HG02623 (cell line): ENCODE measurements at regions not wholly inside any gene's neighbourhood (a gene's known extent, or its start where the extent isn't known, plus 50 kb on each side); places are given as distances from the start of the nearest gene placed in this dataset.

ENCODE experiments used
- ATAC-seq: cut with Tn5 transposase; IDR thresholded peaks from one replicate; pipeline ENCODE4 v1.9.1; 2021; ENCODE audit warnings: moderate library complexity; ENCODE audit not compliant: unreplicated experiment

GRCh38 chr2:2565671-2566070 is 234.6 kb upstream of the MYT1L start:
- no peak for ATAC-seq

DNA sequence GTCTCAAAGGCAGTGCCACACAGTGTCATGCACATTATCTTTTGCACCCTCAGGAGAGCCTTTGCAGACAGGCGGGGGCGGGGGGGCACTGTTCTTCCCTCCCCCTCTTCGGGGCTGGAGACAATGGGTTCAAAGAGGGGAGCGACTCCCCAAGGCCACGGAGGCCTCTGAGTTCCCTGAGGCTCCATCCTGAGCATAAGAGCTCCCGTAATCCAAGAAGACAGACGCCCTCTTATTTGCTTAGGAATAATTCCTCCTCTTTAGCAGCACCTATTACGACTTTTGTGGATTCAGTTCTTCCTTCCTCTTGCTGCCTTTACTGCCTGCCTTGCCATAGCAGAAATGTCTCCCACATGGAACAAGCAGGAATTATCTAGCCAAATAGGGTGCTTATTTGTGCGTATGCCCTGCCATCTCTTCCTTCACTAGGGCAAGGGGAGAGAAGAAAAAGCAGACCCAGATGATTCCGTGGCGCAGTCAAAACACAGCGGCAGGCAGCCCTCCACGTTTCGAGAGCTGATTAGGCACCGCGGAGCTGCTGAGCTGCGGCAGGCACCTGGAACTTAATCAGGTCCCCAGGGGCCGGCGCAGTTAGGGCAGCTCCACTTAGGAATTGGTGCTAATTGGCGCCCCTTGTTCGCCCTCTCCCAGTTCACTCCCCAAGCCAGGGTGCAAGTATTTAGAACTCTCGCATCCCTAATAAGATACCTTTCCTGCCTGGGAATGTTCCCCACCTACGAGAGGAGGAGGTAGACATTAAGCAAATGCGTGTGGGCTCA is 233.4 kb upstream of the MYT1L start:
- ATAC-seq: no peak

- ATAC-seq: no peak
These were observed 232.3 kb upstream of the MYT1L start for GRCh38 chr2:2563309-2563860.

- ATAC-seq: no peak
These were observed 231.8 kb upstream of the MYT1L start for GRCh38 chr2:2562867-2563266.

- ATAC-seq: no peak
These were observed 230.4 kb upstream of the MYT1L start for GRCh38 chr2:2561346-2562095.

- ATAC-seq: no peak
These were observed 229.4 kb upstream of the MYT1L start for GRCh38 chr2:2560374-2561015.

DNA sequence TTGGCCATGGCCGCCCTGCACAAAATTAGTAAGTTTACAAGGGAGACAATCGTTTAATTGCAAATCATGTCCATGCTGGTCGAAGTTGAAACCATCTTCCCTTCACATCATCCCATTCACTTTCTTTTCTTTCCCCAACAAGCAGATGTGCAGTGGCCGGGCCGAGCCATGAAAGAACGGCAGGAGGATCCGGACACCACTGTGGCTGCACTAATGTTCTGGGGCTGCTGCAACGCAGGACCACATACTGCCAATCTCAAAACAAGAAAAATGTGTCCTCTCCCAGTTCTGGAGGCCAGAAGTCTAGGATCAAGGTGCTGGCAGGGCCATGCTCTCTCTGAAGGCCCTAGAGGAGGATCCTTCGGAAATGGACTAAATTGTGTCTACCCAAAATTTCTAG is 227.4 kb upstream of the MYT1L start:
- no peak for ATAC-seq

DNA sequence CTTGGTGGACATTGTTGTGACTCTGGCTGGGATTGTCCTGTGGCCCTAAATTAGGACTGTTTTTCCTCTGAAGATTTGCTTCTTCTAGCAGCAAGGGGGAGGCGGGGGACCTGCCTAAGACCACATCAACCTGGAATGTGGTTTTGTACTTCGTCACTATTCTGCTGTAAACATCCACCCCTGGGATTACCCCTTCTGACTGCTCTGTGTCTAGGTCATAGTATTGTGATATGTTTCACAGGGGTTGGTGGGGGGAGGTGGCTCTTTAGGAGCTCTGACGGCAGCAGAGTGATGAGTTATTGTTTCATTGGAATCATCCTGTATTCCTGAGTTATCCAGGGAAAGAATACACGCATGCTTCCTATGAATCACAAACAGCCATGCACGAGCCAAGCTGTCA is 226.4 kb upstream of the MYT1L start:
- no peak for ATAC-seq

DNA sequence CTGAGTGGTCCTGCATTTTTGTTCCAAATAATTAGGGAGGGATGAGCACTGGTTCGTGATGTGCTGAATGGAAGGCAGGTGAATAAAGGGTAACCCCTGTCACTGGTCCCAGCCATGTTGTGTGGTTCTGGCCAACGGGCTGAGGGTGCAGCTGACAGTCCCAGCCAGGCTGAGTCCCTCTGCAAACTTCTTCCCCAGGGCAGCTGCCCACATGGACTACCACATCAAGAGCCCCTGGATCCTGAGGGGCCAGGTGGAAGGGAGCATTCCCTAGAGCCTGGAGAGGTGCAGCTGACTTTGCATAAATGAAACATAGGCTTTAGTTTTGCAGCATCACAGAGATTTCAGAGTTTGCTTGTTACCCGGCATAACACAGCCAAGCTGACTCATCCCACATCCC is 219.8 kb upstream of the MYT1L start:
- no peak for ATAC-seq

DNA sequence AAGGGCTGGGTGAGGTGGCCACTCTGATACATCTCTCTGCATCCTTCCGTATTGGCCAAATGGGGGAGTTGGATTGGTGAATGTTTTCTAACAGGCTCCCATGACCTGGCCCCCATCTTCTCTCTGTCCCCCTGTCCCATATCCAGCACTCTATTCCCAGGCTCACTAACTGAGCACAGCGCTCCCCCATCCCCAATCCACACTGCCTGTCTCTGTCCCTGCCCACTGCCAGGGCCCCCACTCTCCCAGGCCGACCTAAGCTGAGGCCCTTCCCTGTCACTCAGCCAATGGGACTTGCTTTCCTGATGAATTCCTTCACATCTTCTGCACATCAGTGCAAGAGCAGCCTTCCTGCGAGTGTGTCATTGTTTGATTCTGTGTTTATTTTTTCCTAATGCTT is 216.8 kb upstream of the MYT1L start:
- no peak for ATAC-seq

GRCh38 chr2:2547451-2547850 is 216.4 kb upstream of the MYT1L start:
- ATAC-seq: no peak

DNA sequence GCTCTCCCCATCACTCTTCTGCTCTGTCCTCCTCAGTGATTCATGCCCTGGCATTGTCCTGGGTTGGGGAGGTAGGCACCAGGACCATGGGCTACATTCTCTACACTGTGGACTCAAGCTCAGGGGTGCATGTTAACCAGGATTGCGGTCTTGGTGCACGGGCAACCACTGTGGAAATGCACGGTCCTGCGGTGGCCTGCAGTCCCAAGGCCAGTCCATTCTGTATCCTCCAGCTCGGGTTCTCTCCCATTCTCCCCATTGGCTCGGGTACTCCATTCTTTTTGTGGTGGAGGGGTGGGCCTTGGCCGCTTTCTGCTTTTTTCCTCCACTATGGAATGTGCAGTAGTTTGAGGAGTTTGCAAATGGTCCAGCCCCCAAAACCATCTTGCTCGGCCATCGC is 215.0 kb upstream of the MYT1L start:
- no peak for ATAC-seq

GRCh38 chr2:2542966-2543611 is 212.0 kb upstream of the MYT1L start:
- ATAC-seq: no peak

DNA sequence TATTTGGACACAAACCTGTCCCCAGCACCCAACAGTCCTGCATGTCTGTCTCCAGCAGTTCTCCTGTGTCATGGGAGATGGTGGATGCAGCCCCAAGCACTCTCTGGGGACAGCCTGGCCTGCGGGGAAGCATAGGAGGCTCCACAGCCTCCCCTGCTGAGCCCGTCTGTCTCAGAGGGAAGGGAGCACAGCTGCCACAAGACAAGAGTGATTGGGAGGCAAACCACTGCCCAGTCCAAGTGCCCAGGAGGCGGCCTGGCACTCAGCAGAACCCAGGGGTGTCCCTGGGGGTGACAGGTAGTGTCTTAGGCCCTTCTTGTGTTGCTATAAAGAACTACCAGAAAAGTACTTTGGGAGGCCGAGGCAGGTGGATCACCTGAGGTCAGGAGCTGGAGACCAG is 211.2 kb upstream of the MYT1L start:
- no peak for ATAC-seq

GRCh38 chr2:2540406-2540805 is 209.3 kb upstream of the MYT1L start:
- no peak for ATAC-seq

DNA sequence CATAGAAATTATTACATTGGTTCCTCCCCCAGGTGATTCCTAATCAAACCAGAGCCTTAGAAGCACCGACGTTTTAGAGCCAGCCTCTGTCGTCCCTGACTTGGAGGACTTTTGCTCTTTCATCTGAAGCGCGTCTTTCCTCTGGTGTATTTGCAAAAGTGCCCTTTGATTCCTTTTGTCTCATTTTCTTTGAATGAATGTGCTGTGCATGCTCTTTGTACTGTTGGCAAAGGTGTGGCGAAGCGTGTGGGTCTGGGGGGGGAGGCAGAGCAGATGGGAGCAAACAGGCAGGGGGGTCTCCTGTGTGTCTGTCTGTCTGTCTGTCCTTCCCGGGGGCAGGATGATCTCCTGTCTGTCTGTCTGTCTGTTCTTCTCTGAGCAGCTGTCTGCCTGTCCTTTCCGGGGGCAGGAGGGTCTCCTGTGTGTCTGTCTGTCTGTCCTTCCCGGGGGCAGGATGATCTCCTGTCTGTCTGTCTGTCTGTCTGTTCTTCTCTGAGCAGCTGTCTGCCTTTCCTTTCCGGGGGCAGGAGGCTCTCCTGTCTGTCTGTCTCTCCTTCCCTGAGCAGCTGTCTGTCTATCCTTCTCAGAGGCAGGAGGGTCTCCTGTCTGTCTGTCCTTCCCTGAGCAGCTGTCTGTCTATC is 205.5 kb upstream of the MYT1L start:
- no peak for ATAC-seq

GRCh38 chr2:2530334-2530733 is 199.3 kb upstream of the MYT1L start:
- ATAC-seq: no peak

DNA sequence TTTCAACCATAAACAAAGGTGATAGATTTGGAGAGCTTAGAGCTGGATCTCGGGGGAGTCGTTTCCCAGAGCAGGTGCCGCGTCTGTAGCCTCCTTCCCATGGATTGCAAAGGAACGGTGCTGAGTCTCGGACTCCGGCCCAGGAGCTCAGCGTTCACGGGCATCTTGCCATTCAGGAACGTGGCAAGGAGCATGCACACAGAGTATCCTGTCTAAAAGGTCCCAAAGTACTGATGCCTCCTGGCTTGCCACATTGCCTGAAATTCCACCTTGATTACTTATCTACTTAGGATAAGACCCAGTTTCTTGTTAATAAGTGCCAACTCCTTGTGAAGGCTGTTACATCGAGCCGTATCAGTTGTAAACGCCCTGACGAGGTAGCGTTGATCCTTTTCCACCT is 197.8 kb upstream of the MYT1L start:
- no peak for ATAC-seq

DNA sequence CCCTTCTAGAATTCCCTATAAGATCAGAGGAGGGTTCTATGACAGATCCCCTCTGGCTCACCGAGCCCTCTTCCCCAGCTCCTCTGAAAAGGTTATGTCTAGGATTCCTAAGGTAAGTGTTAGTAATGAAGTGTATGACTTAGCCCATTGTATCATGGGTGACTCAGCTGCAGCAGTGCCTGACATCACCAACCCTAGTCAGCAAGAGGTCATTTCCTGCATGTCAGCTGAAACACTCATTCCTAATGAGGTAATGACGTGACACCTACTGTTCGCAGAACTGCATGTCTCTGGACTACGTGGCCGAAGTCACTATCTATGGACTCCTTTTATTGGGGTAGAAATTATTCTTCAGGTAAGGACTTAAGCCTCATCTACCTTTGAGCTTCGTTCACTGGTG is 196.1 kb upstream of the MYT1L start:
- ATAC-seq: no peak

GRCh38 chr2:2524348-2524941 is 193.4 kb upstream of the MYT1L start:
- ATAC-seq: no peak
